Fibroblast of pulmonary artery (primary cell): ENCODE measurements at regions not wholly inside any gene's neighbourhood (a gene's known extent, or its start where the extent isn't known, plus 50 kb on each side); places are given as distances from the start of the nearest gene placed in this dataset.

Source experiments
- DNase-seq: peaks from one replicate; pipeline ENCODE4 v3.0.0-alpha.2; 2010; ENCODE audit warnings: low read depth
- H3K4me3 ChIP-seq: replicated peaks from 2 replicates; pipeline ENCODE4 v1.5.1; 2011; ENCODE audit warnings: low read depth, mild to moderate bottlenecking, control low read depth, low read length, moderate library complexity
- TF ChIP-seq, protein P1 (sequence below): IDR thresholded peaks from 2 replicates; pipeline ENCODE4 v1.5.1; 2011; ENCODE audit warnings: mild to moderate bottlenecking, control low read depth, low read length, inconsistent platforms; ENCODE audit errors: missing control alignments

DNA sequence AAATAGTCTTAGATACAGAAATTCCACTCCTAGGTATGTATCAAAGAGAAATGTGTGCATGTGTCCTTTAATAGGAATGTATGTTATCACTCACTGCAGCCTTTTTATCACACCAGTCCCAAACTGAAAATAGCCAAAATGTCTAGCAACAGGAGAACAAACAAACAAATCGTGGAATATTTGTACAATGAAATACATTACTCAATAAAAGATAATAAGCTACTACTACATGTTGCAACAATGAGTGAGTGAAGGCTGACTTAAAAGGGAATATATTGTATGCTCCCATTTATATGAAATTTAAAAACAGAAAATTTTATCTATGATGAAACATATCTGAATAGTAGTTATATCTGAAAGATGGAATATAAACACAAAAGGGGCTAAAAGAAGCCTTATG is 212.1 kb upstream of the PLD5 start:
- TF ChIP-seq, protein P1, sequence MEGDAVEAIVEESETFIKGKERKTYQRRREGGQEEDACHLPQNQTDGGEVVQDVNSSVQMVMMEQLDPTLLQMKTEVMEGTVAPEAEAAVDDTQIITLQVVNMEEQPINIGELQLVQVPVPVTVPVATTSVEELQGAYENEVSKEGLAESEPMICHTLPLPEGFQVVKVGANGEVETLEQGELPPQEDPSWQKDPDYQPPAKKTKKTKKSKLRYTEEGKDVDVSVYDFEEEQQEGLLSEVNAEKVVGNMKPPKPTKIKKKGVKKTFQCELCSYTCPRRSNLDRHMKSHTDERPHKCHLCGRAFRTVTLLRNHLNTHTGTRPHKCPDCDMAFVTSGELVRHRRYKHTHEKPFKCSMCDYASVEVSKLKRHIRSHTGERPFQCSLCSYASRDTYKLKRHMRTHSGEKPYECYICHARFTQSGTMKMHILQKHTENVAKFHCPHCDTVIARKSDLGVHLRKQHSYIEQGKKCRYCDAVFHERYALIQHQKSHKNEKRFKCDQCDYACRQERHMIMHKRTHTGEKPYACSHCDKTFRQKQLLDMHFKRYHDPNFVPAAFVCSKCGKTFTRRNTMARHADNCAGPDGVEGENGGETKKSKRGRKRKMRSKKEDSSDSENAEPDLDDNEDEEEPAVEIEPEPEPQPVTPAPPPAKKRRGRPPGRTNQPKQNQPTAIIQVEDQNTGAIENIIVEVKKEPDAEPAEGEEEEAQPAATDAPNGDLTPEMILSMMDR, result no peak
- no peak for DNase-seq
- H3K4me3 ChIP-seq, result no peak overlapping the region

DNA sequence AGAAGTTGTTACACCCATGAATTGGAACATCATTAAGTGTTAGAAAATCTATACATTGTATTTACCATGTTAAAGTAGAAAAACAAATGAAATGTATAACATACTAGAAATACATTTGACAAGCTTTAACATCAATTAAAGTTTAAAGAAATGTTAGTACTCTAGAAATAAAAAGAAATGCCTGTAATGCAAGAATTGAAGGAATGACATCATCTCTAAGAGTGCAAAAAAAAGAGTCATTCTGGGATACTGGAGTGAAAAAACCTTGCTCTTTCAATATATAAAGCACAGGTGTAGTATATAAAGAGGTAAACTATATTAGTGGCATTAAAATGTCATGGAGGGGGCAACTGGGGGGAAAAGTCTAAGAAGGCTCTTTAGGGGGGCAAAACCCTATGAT is 210.8 kb upstream of the PLD5 start:
- DNase-seq, result no peak
- no peak overlapping the region for H3K4me3 ChIP-seq
- TF ChIP-seq, protein P1, result no peak

DNA sequence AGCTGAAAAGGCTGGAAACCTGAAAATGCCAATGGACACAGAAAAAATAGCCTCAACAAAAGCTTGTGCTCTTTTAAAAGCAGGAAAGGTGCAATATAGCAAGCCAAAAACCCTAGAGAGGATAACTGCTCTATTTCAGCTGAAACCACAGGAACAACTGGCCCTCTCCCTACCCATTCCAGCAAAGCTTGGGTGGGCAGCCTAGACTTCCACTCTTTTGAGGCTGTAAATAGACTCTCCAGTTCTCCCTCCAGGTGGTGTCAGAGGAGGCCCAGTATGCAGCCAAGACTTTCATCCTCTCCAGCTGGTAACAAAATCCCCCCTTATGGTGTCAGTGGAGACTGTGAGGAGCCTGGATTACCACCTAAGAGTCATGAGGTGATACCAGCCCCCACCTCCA is 206.9 kb upstream of the PLD5 start:
- H3K4me3 ChIP-seq, result no peak overlapping the region
- TF ChIP-seq, protein P1, result no peak
- DNase-seq, result no peak

DNA sequence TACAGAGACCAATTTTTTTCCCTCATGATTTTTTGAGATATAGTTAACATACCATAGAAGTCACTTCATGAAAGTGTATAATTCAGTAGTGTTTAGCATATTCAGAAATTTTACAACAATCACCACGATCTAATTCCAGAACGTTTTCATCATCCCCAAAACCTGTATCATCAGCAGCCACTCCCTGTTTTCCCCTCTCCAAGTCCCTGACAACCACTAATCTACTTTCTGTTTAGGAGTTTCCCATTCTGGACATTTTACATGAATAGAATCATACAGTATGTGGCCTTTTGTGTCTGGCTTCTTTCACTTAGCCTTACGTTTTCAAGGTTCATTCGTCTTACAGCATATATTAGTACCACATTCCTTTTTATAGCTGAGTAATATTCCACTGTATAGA is 204.2 kb upstream of the PLD5 start:
- no peak for DNase-seq

DNA sequence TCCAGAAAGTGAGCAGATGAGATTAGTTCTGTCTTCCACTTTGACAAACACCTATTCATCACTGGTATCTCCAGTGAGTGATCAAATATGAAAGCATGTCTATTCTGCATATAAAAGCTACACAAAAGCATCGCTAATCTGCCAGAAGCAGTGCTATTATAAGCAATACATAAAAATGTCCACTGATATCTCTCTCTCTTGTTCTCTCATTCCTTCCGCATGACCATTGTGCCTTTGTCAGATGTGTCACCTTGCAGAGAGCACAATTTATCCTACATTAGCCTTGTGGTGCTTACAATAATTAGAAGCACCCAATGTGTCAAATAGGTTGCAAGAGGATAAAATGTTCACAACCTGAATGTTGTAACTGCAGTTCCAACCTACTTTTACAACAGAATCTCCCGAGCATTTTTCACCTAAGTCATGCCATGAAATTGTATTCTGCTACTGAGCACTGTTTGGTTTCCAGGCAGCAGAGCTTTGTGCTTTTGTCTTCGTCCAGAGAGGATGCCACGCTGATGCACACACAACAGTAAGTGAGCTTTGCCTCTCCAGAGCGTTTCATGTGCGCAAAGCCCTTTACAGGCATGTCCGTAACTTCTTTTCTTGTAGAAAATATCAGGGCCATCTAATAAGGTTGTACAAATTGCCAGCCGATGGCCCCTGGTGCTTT is 198.7 kb upstream of the PLD5 start:
- TF ChIP-seq, protein P1, result no peak
- DNase-seq, result no peak
- H3K4me3 ChIP-seq, result no peak overlapping the region

More for the DNA sequence above, 204.2 kb upstream of the PLD5 start:
- no peak overlapping the region for H3K4me3 ChIP-seq
- TF ChIP-seq, protein P1, result no peak

DNA sequence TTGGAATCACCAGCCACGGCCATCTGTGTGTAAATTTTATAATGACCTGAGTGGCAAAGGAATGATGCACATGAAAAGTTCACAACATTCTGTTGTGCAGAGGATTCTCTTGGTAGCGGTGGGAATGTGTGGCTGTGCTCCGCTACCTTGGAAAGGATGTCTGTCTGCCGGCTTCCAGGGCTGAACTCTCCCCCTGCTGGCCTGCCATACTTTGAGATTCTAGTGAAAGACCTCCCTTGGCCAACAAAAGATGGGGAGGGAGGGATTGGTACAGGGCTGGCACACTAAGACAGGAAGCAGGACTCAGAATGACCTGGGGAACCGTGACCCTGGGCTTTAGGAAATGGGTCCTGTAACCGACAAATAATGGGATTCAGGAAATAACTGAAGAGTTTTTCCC is 194.5 kb upstream of the PLD5 start:
- DNase-seq, result no peak
- TF ChIP-seq, protein P1, result no peak
- H3K4me3 ChIP-seq, result no peak overlapping the region

DNA sequence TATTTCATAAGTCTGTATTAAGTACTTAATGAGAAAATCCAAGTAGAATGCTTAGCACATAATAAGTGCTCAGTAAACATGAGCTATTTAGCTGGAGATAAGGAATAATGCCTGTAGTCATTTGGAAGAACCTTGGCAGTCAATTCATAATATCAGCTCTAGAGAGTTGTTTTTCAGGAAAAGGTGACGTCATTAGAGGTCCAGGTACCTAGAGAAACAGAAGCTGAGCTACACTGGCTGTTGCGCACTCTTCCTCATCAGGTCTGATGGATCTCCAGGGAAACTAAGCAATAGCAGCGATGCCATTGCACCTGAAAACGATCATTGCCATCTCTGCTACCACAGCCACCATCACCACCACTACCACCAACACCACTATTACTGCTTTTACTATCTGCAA is 187.8 kb upstream of the PLD5 start:
- no peak for DNase-seq
- TF ChIP-seq, protein P1, result no peak
- no peak overlapping the region for H3K4me3 ChIP-seq
